Superior temporal gyrus (tissue), 1 donor: ENCODE measurements at regions not wholly inside any gene's neighbourhood (a gene's known extent, or its start where the extent isn't known, plus 50 kb on each side); places are given as distances from the start of the nearest gene placed in this dataset.
"Not testable (repeated sequence)": the region's sequence is repeated elsewhere in the genome, so short reads cannot be mapped to it uniquely, and the experiment has no call there.

Experiments used
- DNase-seq: peaks from one replicate; pipeline ENCODE4 v3.0.0-alpha.2; 2016; ENCODE audit errors: extremely low spot score

- DNase-seq = no peak
These were observed 140.8 kb upstream of the SETBP1 start for GRCh38 chr18:44539926-44540325.

DNA sequence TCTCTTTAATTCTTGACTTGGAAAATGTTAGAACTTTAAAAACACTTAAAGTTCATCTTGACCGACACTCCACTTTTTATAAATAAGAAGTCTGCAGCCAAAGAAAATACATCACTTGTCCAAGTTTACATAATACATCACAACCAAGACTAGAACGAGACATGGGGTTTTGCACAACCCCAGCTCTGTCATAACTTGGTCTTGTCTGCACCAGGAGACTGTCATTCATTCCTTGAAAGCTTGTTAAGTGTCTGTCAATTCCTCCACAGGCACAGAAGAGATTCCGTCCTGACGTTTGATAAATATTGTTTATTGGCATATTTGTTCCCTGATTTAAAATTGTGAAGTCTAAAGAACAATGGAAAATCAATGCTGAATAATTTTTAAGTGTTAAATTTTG, 139.5 kb upstream of the SETBP1 start:
- no peak for DNase-seq

DNA sequence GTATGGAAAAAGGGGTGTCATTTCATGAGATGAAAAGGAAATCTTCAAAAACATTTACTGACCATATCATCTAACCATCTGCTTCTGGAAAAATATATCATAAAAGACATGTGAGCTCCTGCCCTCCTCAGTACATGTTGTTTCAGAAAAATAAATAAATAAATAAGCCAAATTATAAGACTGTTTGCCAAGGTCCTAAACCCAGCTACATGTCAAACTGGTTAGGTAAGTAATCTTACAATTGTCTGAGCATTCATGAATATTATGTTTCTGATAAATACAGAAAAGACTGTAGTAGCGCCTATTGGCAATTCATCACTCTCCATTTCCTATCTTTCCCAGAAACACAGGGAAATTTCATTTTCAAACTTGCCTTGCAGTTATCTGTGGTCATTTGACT, 138.9 kb upstream of the SETBP1 start:
- DNase-seq = no peak

DNA sequence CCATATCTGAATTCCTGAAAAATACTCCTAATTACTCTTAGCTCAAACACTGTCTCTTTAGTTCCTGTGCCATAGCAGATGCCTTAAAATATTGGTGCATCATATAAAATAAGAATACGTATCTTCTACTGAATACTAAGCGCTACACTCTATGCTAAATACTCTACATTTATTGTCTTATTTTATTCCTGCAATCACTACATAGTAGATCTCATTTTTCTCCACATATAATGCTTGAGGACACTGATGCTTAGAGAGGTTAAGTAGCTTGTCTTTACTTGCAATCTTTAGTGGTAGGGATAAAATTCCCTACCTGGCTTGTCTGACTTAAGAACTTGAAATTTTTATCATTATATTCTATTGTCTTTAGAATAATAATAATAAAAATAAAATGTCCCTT, 137.3 kb upstream of the SETBP1 start:
- no peak for DNase-seq

DNA sequence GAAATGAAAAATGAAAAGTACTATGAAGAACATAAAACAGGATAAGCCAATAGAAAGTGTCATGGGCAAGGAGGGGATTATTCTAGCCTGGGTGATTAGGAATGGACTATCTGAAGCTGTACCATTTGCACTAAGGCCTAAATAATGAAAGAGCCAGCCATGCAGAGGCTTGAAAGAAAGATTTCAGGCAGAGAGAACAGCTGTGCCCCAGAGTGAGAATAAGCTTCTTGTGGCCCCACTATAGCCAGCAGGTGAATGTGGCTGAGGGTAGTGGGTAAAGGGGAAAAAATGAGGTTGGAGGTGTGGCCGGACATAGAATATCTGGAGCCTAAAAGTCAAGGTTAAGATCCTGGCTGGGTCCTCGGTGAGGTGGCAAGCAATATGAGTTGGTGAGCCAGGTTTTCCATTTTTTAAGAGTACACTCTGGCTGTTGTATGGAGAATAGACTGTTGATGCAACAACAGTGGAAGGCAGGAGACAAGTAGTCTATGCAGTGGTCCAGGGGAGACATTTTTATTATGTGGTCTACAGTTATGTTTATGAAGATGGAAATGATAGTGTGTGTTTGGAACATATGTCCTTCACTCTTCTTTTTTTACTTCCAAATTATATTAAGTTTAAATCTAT, 135.2 kb upstream of the SETBP1 start:
- DNase-seq = no peak

GRCh38 chr18:44546954-44547353, 133.7 kb upstream of the SETBP1 start:
- no peak for DNase-seq

DNA sequence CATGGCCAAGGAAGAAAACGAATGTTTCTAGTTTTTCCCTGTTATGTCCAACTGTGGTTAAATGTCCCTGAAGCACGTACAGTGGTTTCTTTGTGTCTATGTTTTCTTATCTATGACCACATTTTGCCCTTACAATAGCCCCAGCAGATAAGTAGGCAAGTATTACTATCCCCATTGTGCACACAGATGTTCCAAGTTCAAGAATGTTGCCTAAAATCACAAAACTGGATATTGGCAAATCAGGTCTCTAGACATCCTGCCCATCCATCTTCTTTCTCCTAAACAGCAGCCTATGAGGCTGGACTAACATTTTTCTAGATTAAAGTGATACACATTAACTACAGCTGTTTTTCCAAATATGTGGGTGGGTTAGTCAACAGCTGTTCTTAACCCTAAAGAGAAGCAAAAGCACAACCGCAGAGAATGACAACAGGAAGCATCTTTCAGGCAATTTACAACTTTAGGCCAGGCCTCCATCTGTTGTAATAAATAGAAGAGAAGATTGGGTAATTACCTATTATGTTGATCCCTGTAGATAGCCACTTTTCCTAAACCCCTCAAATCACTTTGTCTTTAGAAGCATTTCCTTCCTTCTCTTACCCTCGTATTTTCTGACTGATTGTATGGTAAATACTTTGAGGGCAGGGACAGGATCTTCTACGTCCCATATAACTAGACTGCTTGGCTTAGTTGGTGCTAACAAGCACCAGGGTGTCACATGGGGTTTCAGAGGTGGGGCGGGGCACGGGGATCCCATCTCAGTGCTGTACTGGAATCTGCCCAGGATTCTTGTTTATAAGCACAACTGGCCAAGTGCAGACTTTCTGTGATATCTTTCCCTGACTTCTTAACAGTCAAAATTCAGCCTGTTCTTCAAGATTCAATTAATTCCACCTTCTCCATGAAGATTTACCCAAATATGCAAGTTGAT, 132.1 kb upstream of the SETBP1 start:
- DNase-seq = no peak

GRCh38 chr18:44552706-44553105, 128.0 kb upstream of the SETBP1 start:
- no peak for DNase-seq

DNA sequence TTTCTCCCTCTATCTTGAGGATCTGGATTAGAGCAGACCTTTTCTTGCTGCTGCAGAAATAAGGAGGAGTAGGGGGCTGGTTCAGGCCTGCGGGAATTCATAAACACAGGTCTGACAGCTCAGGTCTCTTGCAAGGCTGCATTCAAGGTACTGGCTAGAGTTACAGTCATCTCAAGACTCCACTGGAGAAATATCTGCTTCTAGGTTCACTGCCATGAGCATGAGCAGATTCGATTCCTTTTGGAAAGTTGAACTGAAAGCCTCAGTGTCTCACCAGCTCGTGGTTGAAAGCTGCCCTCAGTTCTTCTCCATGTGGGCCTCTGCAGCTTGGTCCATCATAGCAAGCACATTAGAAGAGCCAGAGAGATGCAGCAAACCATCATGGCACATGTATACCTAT, 124.4 kb upstream of the SETBP1 start:
- DNase-seq = no peak

DNA sequence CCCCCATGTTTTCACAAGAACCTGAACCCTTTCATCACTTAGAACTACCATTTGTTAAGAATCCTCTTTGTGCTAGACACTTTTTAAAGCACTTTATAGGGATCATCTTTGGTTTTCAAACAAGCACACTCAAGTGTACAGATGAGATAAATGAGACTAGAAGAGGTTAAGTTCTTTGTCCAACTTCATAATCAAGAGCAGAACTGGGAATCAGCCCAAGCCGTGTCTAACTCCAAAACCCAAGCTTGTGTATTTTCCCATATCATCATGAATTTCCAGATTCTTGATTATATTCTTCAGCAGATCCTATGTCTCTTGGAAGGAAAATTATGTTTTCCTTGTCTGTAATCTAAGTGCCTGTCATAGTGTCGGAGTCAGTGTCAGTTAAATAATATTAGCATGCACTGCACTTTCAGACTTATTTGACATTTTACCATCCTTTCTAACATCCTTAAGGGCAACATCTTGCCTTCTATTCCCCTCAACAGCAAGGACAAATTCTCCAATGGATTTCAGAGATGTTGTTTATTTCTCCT, 123.0 kb upstream of the SETBP1 start:
- no peak for DNase-seq

GRCh38 chr18:44558767-44559166, 121.9 kb upstream of the SETBP1 start:
- DNase-seq = no peak

DNA sequence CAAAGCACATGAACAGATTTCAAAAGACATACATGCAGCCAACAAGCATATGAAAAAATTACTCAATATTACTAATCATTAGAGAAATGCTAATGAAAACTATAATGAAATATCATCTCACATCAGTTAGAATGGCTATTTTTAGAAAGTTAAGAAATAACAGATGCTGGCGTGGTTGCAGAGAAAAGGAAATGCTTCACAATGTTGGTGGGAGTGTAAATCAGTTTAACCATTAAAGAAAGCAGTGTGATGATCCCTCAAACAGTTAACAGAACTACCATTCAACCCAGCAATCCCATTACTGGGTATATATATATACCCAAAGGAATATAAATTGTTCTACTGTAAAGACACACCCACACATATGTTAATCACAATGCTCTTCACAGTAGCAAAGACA, 117.7 kb upstream of the SETBP1 start:
- no peak for DNase-seq

DNA sequence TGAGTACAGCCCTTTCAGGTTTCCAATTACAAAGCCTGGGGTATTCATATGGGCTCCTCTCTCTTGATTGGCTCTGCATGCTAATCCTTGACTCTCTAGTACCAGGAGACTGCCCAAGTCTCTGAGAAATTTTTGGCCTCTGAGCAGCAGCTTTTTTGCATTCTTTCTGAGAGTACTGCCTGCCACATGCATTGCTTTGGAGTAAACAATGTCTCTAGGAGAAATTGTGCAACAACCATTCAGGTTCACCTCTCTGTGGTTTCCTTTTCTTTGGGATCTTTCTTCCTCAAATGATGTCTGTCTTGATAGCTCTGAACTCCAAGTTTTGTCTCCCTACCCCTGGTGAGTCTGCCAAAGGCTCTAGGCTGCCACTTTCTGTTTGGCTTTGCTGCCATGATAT, 115.8 kb upstream of the SETBP1 start:
- DNase-seq = no peak

DNA sequence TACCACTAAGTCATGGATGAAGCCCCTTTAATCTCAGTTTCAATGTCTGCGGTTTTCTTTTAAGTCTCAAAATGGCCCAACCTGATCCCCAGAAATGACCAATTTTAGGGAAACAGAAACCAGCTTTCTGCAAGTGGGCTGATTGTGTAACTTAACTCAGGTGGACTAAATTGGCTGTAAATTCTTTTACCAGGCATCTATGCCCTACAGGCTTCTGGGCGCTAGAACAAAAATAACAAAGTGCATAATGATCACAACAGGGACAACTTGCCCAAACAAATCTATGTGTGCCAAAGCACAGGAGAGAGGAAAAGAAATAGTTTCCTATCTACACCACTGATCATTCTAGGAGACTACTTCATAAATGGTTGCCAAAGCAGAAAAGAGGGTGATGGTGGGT, 112.3 kb upstream of the SETBP1 start:
- no peak for DNase-seq

DNA sequence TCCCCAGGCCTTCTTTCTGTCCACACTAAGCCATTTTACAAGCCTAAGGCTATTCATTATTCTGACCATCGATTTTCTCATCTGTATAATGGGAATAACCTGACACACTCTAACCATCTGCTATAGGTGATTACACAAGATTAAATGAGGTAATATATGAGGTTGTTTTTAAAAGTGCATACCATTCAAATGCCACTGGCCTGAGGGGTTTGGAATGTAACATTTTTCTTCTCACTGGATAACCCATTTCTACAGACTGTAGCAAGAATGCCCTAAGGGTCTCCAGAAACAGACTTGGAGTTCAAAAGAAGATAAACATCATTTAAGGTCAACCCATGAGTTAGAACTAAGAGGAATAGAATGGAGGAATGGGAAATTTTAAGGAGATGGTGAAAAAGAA, 111.7 kb upstream of the SETBP1 start:
- no peak for DNase-seq

- no peak for DNase-seq
These were observed 111.2 kb upstream of the SETBP1 start for GRCh38 chr18:44569391-44570055.

DNA sequence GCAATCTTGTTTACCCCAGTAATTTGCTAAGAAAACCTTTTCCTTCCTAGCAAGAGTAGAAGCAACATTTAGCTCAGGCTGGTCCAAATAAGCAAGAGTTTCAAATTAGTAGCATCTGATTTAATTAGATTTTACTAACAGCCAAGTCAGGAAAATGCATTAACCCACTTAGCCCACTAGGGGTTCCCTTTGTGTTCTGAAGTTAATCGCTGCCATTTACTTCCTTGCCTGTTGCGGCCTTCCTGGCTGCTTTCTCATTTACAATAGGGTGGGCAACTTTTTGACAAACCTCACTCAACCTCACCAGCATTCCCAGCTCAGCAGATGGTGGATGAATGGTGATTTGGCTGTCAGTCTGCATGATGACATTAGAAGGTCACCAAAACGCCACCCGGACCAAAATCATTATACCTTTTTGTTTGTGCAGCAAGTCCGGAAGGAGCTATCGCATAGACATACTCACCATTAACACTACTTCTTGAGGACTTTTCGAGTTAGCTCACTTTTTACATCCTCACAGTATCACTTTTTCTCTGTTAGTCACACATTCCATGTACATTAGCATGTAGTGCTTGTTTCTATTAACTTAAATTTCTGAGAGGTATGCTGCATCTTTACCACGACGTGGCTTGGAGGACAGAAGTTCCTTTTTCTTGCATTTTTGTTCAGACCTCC, 101.5 kb upstream of the SETBP1 start:
- no peak for DNase-seq

DNA sequence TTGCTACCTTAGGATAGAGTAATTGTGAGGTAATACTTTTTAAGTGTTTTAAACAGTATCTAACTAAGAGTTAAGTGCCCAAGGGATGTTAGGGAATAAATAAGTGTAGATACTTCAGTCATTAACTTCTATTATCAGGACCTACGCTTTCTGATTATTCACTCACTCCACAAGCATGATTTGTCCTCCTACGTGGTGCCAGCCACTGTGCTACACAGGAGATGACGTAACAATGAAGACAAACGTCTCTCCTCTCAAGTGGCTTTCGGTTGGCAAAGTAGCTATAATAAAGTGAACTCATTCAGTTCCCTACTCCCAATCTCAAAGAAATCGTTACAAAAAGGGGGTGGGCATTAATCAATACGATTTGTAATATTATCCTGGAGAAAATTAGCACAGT, 100.9 kb upstream of the SETBP1 start:
- DNase-seq = no peak

DNA sequence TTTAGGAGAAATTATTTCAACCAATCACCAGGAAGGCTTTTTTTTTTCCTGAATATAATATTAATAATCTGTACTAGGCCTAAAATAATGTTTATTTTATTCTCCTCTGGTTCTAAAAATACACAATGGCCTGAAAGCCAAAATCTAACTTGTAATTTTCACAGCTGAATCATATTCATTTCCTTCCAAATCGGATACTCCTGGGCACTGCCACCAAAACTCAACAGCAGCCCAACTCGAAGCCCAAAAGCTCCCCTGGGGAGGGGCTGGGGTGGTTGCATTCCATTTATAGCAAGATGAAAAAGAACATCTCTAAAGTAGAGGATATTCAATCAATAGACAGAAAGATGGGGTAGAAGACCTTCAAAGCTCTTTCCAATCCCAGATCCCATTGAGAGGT, 100.5 kb upstream of the SETBP1 start:
- DNase-seq = no peak

DNA sequence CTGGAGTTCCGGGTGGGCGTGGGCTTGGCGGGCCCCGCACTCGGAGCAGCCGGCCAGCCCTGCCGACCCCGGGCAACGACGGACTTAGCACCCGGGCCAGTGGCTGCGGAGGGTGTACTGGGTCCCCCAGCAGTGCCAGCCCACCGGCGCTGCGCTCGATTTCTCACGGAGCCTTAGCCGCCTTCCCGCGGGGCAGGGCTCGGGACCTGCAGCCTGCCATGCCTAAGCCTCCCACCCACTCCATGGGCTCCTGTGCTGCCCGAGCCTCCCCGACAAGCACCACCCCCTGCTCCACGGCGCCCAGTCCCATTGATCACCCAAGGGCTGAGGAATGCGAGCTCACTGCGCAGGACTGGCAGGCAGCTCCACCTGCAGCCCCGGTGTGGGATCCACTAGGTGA, 99.9 kb upstream of the SETBP1 start:
- not testable (repeated sequence) for DNase-seq

DNA sequence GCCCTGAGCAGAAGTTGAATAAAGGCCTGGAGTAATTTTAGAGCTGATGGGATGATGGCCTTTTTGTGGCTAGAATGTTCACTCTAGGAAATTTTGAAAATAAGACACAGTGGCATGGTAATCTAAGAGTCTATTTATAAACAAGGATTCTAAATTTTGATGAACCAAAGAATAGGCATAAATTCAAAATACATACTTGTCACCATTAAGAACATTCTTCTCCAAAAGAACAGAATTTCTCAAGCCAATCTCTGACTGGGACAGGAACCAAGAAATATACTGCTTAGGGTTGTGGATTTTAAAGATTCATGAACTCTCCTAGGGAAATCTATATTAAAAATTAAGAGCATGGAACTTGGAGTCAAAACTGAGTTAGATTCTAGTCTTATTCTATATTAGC, 98.2 kb upstream of the SETBP1 start:
- no peak for DNase-seq

DNA sequence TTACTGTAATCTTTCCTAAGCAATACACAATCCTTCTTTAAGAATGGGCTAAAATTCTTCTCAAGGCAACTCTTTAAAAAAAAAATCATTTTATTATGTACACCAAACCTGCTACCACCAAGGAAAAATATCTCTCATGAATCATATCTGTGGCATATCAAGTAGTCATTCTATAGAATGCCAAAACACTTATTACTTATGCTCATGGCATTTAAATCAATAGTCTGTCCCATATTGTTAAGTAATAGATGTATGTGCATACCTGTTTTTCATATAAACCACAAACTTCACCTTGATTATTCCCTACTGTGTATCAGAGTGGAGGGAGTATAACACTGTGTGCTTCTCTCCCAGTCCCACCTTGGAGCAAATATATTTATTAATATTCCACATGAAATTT, 95.8 kb upstream of the SETBP1 start:
- DNase-seq = no peak
